H1 (cell line): ENCODE measurements at regions not wholly inside any gene's neighbourhood (a gene's known extent, or its start where the extent isn't known, plus 50 kb on each side); places are given as distances from the start of the nearest gene placed in this dataset.

ENCODE experiments used
- CBX5 ChIP-seq: fragments of 300-800, 300-1000 bp; sonication (generic); IDR thresholded peaks from 2 replicates; pipeline ENCODE4 v1.7.1; 2016; ENCODE audit warnings: antibody characterized with exemption, low read length, low read depth
- CBX8 ChIP-seq: fragments of 300-800, 300-1000 bp; sonication (generic); IDR thresholded peaks from 2 replicates; pipeline ENCODE4 v1.7.1; 2016; ENCODE audit warnings: low read depth, low read length, borderline replicate concordance
- CHD1 ChIP-seq: IDR thresholded peaks from 2 replicates; pipeline ENCODE4 v1.6.1; 2012; ENCODE audit warnings: low read depth, low read length, improper control_type of control experiment
- CTBP2 ChIP-seq: IDR thresholded peaks from 2 replicates; pipeline ENCODE4 v1.7.0; 2011; ENCODE audit warnings: borderline replicate concordance, mild to moderate bottlenecking, moderate library complexity, mixed read lengths, low read length; ENCODE audit not compliant: insufficient read depth, insufficient read length
- GTF2F1 ChIP-seq: IDR thresholded peaks from 2 replicates; pipeline ENCODE4 v1.6.1; 2012; ENCODE audit warnings: low read depth, low read length, improper control_type of control experiment, borderline replicate concordance
- KDM4A ChIP-seq: IDR thresholded peaks from one replicate; pipeline ENCODE4 v1.7.1; 2012; ENCODE audit warnings: low read depth, mild to moderate bottlenecking, moderate library complexity, low read length, inconsistent platforms; ENCODE audit not compliant: severe bottlenecking
- SIX5 ChIP-seq: IDR thresholded peaks from 2 replicates; pipeline ENCODE4 v1.6.1; 2011; ENCODE audit warnings: mild to moderate bottlenecking, low read depth, low read length
- TAF1 ChIP-seq: IDR thresholded peaks from 2 replicates; pipeline ENCODE4 v1.6.1; 2011; ENCODE audit warnings: mild to moderate bottlenecking, low read depth, low read length

DNA sequence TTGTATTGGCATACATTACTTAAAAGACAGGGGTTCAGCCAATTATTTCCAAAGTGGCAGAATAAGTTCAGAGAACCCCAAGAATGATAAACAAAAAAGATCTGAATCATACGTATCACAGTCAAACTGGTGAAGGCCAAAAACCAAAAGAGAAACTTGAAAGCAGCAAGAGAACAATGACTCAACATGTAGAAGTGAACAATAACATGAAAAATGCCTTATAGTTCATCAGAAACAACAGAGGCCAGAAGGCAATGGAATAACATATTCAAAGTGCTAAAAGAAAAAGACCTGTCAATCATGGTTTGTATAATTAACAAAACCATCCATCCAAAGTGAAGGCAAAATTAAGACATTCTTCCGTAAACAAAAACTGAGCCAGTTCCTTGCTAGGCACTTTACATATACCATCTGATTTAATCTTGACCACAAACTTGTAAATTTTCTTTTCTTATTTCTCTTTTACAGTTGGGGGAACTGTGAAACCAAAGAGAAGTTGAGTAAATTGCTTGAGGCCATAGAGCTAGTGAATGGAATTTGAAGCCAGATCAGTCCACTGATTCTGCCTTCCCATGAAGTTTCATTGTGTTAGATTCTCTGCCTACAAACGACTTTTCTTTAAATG, 232.1 kb upstream of the SEL1L start (continued):
- TF ChIP-seq CTBP2 (no peak), GTF2F1 (no peak), CHD1 (no peak), KDM4A (no peak), SIX5 (no peak), CBX8 (no peak), CBX5 (no peak), TAF1 (no peak)
